HepG2 (cell line): ENCODE measurements at regions not wholly inside any gene's neighbourhood (a gene's known extent, or its start where the extent isn't known, plus 50 kb on each side); places are given as distances from the start of the nearest gene placed in this dataset.

Experiments used
- ATF4 ChIP-seq, 2 experiments: fragments of 450-650 bp in 1 of 2; sonication (generic) in 1 of 2; formaldehyde crosslinking; IDR thresholded peaks; 2 replicates each; pipeline versions ENCODE4 v1.5.0 to v1.8.0; 2020 to 2022; ENCODE audit warnings: mild to moderate bottlenecking in 1 of 2, missing genetic modification reagents in 1 of 2
- HDAC6 ChIP-seq: fragments of 200-600 bp; sonication (generic); IDR thresholded peaks from 2 replicates; pipeline ENCODE4 v1.7.0; 2017; ENCODE audit warnings: mild to moderate bottlenecking, antibody characterized with exemption, low read length, low read depth
- NR2F1 ChIP-seq, 2 experiments: fragments of 450-650 bp in 1 of 2; formaldehyde crosslinking in 1 of 2; IDR thresholded peaks; 2 replicates each; pipeline versions ENCODE4 v1.5.0 to v1.6.1; 2016 to 2020; ENCODE audit warnings: mild to moderate bottlenecking in 1 of 2, missing compliant biosample characterization in 1 of 2, missing genetic modification reagents in 1 of 2, moderate library complexity in 1 of 2
- NR2F2 ChIP-seq: IDR thresholded peaks from 2 replicates; pipeline ENCODE4 v1.6.1; 2012; ENCODE audit warnings: low read depth, inconsistent platforms, borderline replicate concordance
- NR2F6 ChIP-seq, 2 experiments: IDR thresholded peaks; 2 replicates each; pipeline ENCODE4 v1.6.1; 2016; ENCODE audit warnings: antibody characterized with exemption in 1 of 2, mild to moderate bottlenecking in 1 of 2
- PATZ1 ChIP-seq: sonication (generic); formaldehyde crosslinking; IDR thresholded peaks from 2 replicates; pipeline ENCODE4 v1.4.0; 2020; ENCODE audit warnings: missing genetic modification reagents
- SAFB2 ChIP-seq: sonication (generic); formaldehyde crosslinking; IDR thresholded peaks from 2 replicates; pipeline ENCODE4 v1.5.1; 2020; ENCODE audit warnings: missing genetic modification reagents, low read depth, mild to moderate bottlenecking, borderline replicate concordance
- SCMH1 ChIP-seq: sonication (generic); formaldehyde crosslinking; IDR thresholded peaks from 2 replicates; pipeline ENCODE4 v1.9.0; 2021; ENCODE audit warnings: missing genetic modification reagents, mild to moderate bottlenecking, borderline replicate concordance
- SNAPC4 ChIP-seq: sonication (generic); formaldehyde crosslinking; IDR thresholded peaks from 2 replicates; pipeline ENCODE4 v1.4.0; 2020; ENCODE audit warnings: mild to moderate bottlenecking, missing genetic modification reagents
- SOX6 ChIP-seq, 2 experiments: fragments of 450-650 bp in 1 of 2; sonication (generic) in 1 of 2; formaldehyde crosslinking in 1 of 2; IDR thresholded peaks; 2 replicates each; pipeline versions ENCODE4 v1.4.0 to v1.6.1; 2017 to 2020; ENCODE audit warnings: antibody characterized with exemption in 1 of 2, mild to moderate bottlenecking in 1 of 2, missing genetic modification reagents in 1 of 2
- TRIM22 ChIP-seq: fragments of 450-650 bp; IDR thresholded peaks from 2 replicates; pipeline ENCODE4 v1.6.1; 2017
- ZKSCAN8 ChIP-seq: IDR thresholded peaks from 2 replicates; pipeline ENCODE4 v1.6.1; 2016; ENCODE audit warnings: borderline replicate concordance, missing genetic modification reagents, missing compliant biosample characterization
- ZNF431 ChIP-seq: sonication (generic); formaldehyde crosslinking; IDR thresholded peaks from 2 replicates; pipeline ENCODE4 v1.9.0; 2022; ENCODE audit warnings: missing genetic modification reagents, low read depth, mild to moderate bottlenecking, borderline replicate concordance

GRCh38 chr6:143619824-143620401, 57.9 kb upstream of the PHACTR2 start (continued):
- no peak for TF ChIP-seq ATF4 (CRISPR knock-in tag; IDR thresholded peaks at IDR 0.05)
- TF ChIP-seq SOX6 (IDR thresholded peaks at IDR 0.05) = no peak
- peak; percentile 31; the same call in 1 of the 2 replicates for TF ChIP-seq SOX6 (CRISPR knock-in tag; IDR thresholded peaks at IDR 0.05)
- peak in 1 of 2 experiments; percentile 57; a peak in 1 of 4 replicates for TF ChIP-seq NR2F1 (CRISPR knock-in tag; IDR thresholded peaks at IDR 0.05)
- no peak for TF ChIP-seq ZNF431 (CRISPR knock-in tag)
- peak; percentile 66 for TF ChIP-seq NR2F6 (IDR thresholded peaks at IDR 0.05)
- TF ChIP-seq NR2F6 (CRISPR knock-in tag; IDR thresholded peaks at IDR 0.05) = peak; percentile 20; the same call in 1 of the 2 replicates
- TF ChIP-seq HDAC6 = no peak
- TF ChIP-seq SCMH1 (CRISPR knock-in tag) = no peak
- TF ChIP-seq SAFB2 (CRISPR knock-in tag) = no peak
- TF ChIP-seq TRIM22 = no peak
- TF ChIP-seq SNAPC4 (CRISPR knock-in tag) = peak; percentile 90
- TF ChIP-seq PATZ1 (CRISPR knock-in tag) = peak; percentile 47; the same call in 1 of the 2 replicates
- no peak for TF ChIP-seq ZKSCAN8 (CRISPR knock-in tag)
- TF ChIP-seq NR2F2 = 0 out of 2 replicates have a peak, but pooled peaks have one; percentile 29
